ENCODE measurements at regions not wholly inside any gene's neighbourhood (a gene's known extent, or its start where the extent isn't known, plus 50 kb on each side); places are given as distances from the start of the nearest gene placed in this dataset.
A peak's percentile ranks its signal among the peaks of the same experiment; 100 is the strongest.

GRCh38 chr6:22929311-22929985, 360.1 kb downstream of the HDGFL1 start:
- H3K4me1 ChIP-seq: no peaks in the 10 kb centered on the region
- ChIA-PET CTCF (no interaction called here), POLR2A (no interaction called here)
- H3K9me3 ChIP-seq: no peaks in the 10 kb centered on the region
- ATAC-seq (no peak), FAIRE-seq (no peak), DNase-seq (ENCODE audit: low read depth in 1 of 2, low spot score in 1 of 2) (no peak)
- TF ChIP-seq EHF (CRISPR knock-in tag; IDR thresholded peaks at IDR 0.05) (no peak), CBX8 (IDR thresholded peaks at IDR 0.05) (no peak), CHD4 (IDR thresholded peaks at IDR 0.05; ENCODE audit: borderline replicate concordance) (no peak), SMC3 (IDR thresholded peaks at IDR 0.05) (no peak), TFCP2L1 (CRISPR knock-in tag; IDR thresholded peaks at IDR 0.05) (no peak), REST (IDR thresholded peaks at IDR 0.05) (no peak), HEYL (CRISPR knock-in tag; IDR thresholded peaks at IDR 0.05) (no peak), RAD21 (conservative IDR thresholded peaks at IDR 0.05 in 1 of 2, IDR thresholded peaks at IDR 0.05 in 1 of 2) (no peak), JUN (IDR thresholded peaks at IDR 0.05) (no peak), MAX (IDR thresholded peaks at IDR 0.05) (no peak), ATOH8 (CRISPR knock-in tag; IDR thresholded peaks at IDR 0.05; ENCODE audit: low read depth) (no peak), HMGXB4 (CRISPR knock-in tag; IDR thresholded peaks at IDR 0.05; ENCODE audit: borderline replicate concordance) (no peak), BCL3 (IDR thresholded peaks at IDR 0.05) (no peak), ZSCAN20 (CRISPR knock-in tag; IDR thresholded peaks at IDR 0.05) (no peak)
- no peak overlapping the region for H3K4me3 ChIP-seq
- H3K27ac ChIP-seq: no peak overlapping the region
- H3K4me2 ChIP-seq: no peak overlapping the region
- WGBS (ENCODE audit: missing lambda C conversion rate): 73% methylated on average over 4 of the region's 4 CpGs

- no peaks in the 10 kb centered on the region for H3K4me1 ChIP-seq
- POLR2A ChIA-PET: no interaction called here
- 0 out of 3 replicates have a peak overlapping the region, but pooled peaks have one; percentile 3 for H3K4me2 ChIP-seq
- TF ChIP-seq CEBPB (IDR thresholded peaks at IDR 0.05) (no peak), JUN (IDR thresholded peaks at IDR 0.05) (no peak), GATA3 (IDR thresholded peaks at IDR 0.05; ENCODE audit: borderline replicate concordance) (no peak), FOSL2 (IDR thresholded peaks at IDR 0.05) (no peak), FOSL2 (CRISPR knock-in tag; IDR thresholded peaks at IDR 0.05) (no peak), BHLHE40 (IDR thresholded peaks at IDR 0.05; ENCODE audit: low read depth, low read length) (no peak), KDM1A (IDR thresholded peaks at IDR 0.05; ENCODE audit: low read depth) (no peak), ZFP36 (IDR thresholded peaks at IDR 0.05; ENCODE audit: borderline replicate concordance, partially characterized antibody) (no peak), TP53 (CRISPR knock-in tag; IDR thresholded peaks at IDR 0.05) (no peak), NR3C1 (IDR thresholded peaks at IDR 0.05) (no peak), NFE2L2 (conservative IDR thresholded peaks at IDR 0.05; ENCODE audit: low read length) (no peak)
- no peaks in the 10 kb centered on the region for H3K9me3 ChIP-seq
- ATAC-seq (no peak), FAIRE-seq (no peak), DNase-seq (ENCODE audit: low read depth in 1 of 2, low spot score in 1 of 2) (no peak)
- WGBS (ENCODE audit: missing lambda C conversion rate): 32% methylated on average over 6 of the region's 6 CpGs
- H3K4me3 ChIP-seq: no peak overlapping the region
- CTCF ChIA-PET: no interaction called here
- no peak overlapping the region for H3K27ac ChIP-seq
Observed at GRCh38 chr6:22940581-22941290, 371.4 kb downstream of the HDGFL1 start.

Data from A549 (cell line).